ENCODE measurements at regions not wholly inside any gene's neighbourhood (a gene's known extent, or its start where the extent isn't known, plus 50 kb on each side); places are given as distances from the start of the nearest gene placed in this dataset.

DNA sequence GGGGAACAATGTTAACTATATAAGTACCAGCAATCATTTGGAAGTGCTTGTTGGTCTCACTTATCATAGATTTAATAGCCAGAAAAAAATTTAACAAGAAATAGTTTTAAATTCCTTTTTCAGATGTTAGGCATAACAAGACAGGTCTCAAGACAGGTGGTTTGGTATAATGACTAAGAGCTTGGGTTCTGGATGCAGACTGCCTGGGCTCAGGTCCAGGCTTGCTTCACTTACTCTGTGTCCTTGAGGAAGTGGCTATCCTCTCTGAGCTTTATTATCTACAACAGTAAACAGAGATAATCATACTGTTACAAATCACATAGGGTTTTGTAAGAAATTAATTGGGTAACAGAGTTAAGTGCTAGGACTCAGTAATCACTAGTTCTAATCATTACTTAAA lies 338.0 kb upstream of the FLRT2 start:
- Histone ChIP-seq H3K4me3 (replicated peaks; ENCODE audit: low read depth, low read length) (no peak overlapping the region), H3K36me3 (ENCODE audit: control insufficient read depth, insufficient read depth, low read length) (no peaks in the 10 kb centered on the region), H3K27me3 (replicated peaks; ENCODE audit: control insufficient read depth, insufficient read depth, low read length) (no peaks in the 10 kb centered on the region)
- no peak for DNase-seq (ENCODE audit: extremely low read depth, insufficient read length)
- TF ChIP-seq, protein P1, sequence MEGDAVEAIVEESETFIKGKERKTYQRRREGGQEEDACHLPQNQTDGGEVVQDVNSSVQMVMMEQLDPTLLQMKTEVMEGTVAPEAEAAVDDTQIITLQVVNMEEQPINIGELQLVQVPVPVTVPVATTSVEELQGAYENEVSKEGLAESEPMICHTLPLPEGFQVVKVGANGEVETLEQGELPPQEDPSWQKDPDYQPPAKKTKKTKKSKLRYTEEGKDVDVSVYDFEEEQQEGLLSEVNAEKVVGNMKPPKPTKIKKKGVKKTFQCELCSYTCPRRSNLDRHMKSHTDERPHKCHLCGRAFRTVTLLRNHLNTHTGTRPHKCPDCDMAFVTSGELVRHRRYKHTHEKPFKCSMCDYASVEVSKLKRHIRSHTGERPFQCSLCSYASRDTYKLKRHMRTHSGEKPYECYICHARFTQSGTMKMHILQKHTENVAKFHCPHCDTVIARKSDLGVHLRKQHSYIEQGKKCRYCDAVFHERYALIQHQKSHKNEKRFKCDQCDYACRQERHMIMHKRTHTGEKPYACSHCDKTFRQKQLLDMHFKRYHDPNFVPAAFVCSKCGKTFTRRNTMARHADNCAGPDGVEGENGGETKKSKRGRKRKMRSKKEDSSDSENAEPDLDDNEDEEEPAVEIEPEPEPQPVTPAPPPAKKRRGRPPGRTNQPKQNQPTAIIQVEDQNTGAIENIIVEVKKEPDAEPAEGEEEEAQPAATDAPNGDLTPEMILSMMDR (IDR thresholded peaks at IDR 0.05; ENCODE audit: insufficient read depth, low read length, poor library complexity, severe bottlenecking) = no peak

GRCh38 chr14:85195872-85196477 lies 334.0 kb upstream of the FLRT2 start:
- TF ChIP-seq, protein P1 (IDR thresholded peaks at IDR 0.05; ENCODE audit: insufficient read depth, low read length, poor library complexity, severe bottlenecking) = peak; percentile 14
- H3K36me3 ChIP-seq (ENCODE audit: control insufficient read depth, insufficient read depth, low read length) = no peaks in the 10 kb centered on the region
- H3K27me3 ChIP-seq (replicated peaks; ENCODE audit: control insufficient read depth, insufficient read depth, low read length) = no peaks in the 10 kb centered on the region
- DNase-seq (ENCODE audit: extremely low read depth, insufficient read length) = no peak
- no peak overlapping the region for H3K4me3 ChIP-seq (replicated peaks; ENCODE audit: low read depth, low read length)

DNA sequence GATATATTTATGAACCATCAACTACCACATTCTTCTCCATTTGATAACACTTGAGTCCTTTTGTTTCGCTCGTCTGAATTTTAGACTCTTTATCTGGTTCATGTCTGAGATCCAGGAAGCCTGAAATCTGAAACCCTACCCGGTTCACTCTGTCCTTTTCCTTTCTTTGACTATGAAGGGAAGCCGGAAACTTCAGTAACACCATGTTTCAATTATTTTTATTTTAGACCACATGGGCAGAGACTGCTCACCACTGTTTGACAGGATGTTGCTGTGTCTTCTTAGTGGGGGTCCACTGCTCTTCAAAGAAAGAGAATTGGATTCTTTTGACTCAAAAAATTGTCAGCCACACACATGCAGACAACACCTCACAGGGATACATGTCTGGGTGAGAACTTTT lies 331.9 kb upstream of the FLRT2 start:
- TF ChIP-seq, protein P1 (IDR thresholded peaks at IDR 0.05; ENCODE audit: insufficient read depth, low read length, poor library complexity, severe bottlenecking) = no peak
- no peak for DNase-seq (ENCODE audit: extremely low read depth, insufficient read length)

GRCh38 chr14:85205875-85206274 lies 324.1 kb upstream of the FLRT2 start:
- Histone ChIP-seq H3K4me3 (replicated peaks; ENCODE audit: low read depth, low read length) (no peak overlapping the region), H3K27me3 (replicated peaks; ENCODE audit: control insufficient read depth, insufficient read depth, low read length) (no peaks in the 10 kb centered on the region), H3K36me3 (ENCODE audit: control insufficient read depth, insufficient read depth, low read length) (no peaks in the 10 kb centered on the region)
- no peak for DNase-seq (ENCODE audit: extremely low read depth, insufficient read length)
- TF ChIP-seq, protein P1 (IDR thresholded peaks at IDR 0.05; ENCODE audit: insufficient read depth, low read length, poor library complexity, severe bottlenecking) = no peak

More for the DNA sequence above, 331.9 kb upstream of the FLRT2 start:
- Histone ChIP-seq H3K36me3 (ENCODE audit: control insufficient read depth, insufficient read depth, low read length) (no peaks in the 10 kb centered on the region), H3K4me3 (replicated peaks; ENCODE audit: low read depth, low read length) (no peak overlapping the region), H3K27me3 (replicated peaks; ENCODE audit: control insufficient read depth, insufficient read depth, low read length) (no peaks in the 10 kb centered on the region)

DNA sequence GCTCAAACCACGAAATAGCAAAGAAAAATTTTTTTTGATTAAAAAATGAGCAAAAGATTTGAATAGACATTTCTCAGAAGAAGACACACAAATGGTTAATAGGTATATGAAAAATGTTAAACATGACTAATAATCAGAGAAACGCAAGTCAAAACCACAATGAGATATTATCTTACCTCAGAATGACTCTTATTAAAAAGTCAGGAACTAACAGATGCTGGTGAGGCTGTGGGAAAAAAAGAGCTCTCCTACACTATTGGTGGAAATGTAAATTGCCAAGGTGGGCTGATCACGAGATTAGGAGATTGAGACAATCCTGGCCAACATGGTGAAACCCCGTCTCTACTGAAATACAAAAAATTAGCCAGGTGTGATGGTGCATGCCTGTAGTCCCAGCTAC lies 315.5 kb upstream of the FLRT2 start:
- DNase-seq (ENCODE audit: extremely low read depth, insufficient read length) = no peak
- TF ChIP-seq, protein P1 (IDR thresholded peaks at IDR 0.05; ENCODE audit: insufficient read depth, low read length, poor library complexity, severe bottlenecking) = no peak
- Histone ChIP-seq H3K36me3 (ENCODE audit: control insufficient read depth, insufficient read depth, low read length) (no peaks in the 10 kb centered on the region), H3K4me3 (replicated peaks; ENCODE audit: low read depth, low read length) (no peak overlapping the region), H3K27me3 (replicated peaks; ENCODE audit: control insufficient read depth, insufficient read depth, low read length) (no peaks in the 10 kb centered on the region)

- TF ChIP-seq, protein P1 (IDR thresholded peaks at IDR 0.05; ENCODE audit: insufficient read depth, low read length, poor library complexity, severe bottlenecking) = no peak
- Histone ChIP-seq H3K36me3 (ENCODE audit: control insufficient read depth, insufficient read depth, low read length) (no peaks in the 10 kb centered on the region), H3K4me3 (replicated peaks; ENCODE audit: low read depth, low read length) (no peak overlapping the region), H3K27me3 (replicated peaks; ENCODE audit: control insufficient read depth, insufficient read depth, low read length) (no peaks in the 10 kb centered on the region)
- no peak for DNase-seq (ENCODE audit: extremely low read depth, insufficient read length)
These were observed 312.5 kb upstream of the FLRT2 start for GRCh38 chr14:85217412-85217811.
